DOHH2 (cell line): ENCODE measurements at regions not wholly inside any gene's neighbourhood (a gene's known extent, or its start where the extent isn't known, plus 50 kb on each side); places are given as distances from the start of the nearest gene placed in this dataset.

Experiments
- H3F3A ChIP-seq: fragments of 200-600 bp; sonication (generic), shearing (Covaris generic); 2 replicates; pipeline ENCODE4 v1.6.0; 2016; ENCODE audit warnings: antibody characterized with exemption, mild to moderate bottlenecking; ENCODE audit not compliant: control insufficient read depth, insufficient read depth
- H3K27ac ChIP-seq: fragments of 200-600 bp; sonication (generic); 2 replicates; pipeline ENCODE4 v1.5.1; 2014; ENCODE audit warnings: low read depth, mild to moderate bottlenecking, low read length, moderate library complexity
- H3K27me3 ChIP-seq: fragments of 200-600 bp; sonication (generic); 2 replicates; pipeline ENCODE4 v1.6.1; 2014; ENCODE audit warnings: mild to moderate bottlenecking, low read length, mixed read lengths; ENCODE audit not compliant: control insufficient read depth
- H3K36me3 ChIP-seq: fragments of 200-600 bp; sonication (generic); 2 replicates; pipeline ENCODE4 v1.6.1; 2014; ENCODE audit warnings: mild to moderate bottlenecking, low read length, moderate library complexity, mixed read lengths; ENCODE audit not compliant: control insufficient read depth
- H3K4me1 ChIP-seq: fragments of 200-600 bp; sonication (generic); 2 replicates; pipeline ENCODE4 v1.6.1; 2014; ENCODE audit warnings: mild to moderate bottlenecking, low read length, mixed read lengths; ENCODE audit not compliant: control insufficient read depth
- H3K4me2 ChIP-seq: fragments of 200-600 bp; sonication (generic); 2 replicates; pipeline ENCODE4 v1.6.0; 2014; ENCODE audit warnings: mild to moderate bottlenecking, low read length, moderate library complexity
- H3K4me3 ChIP-seq: fragments of 200-600 bp; sonication (generic); 2 replicates; pipeline ENCODE4 v1.5.1; 2014; ENCODE audit warnings: mild to moderate bottlenecking, low read length, mixed read lengths
- H3K79me2 ChIP-seq: fragments of 200-600 bp; sonication (generic); 2 replicates; pipeline ENCODE4 v1.6.1; 2014; ENCODE audit warnings: mild to moderate bottlenecking, low read length, mixed read lengths; ENCODE audit not compliant: control insufficient read depth
- H3K9me2 ChIP-seq: fragments of 200-600 bp; sonication (generic); replicated peaks from 2 replicates; pipeline ENCODE4 v1.6.1; 2014; ENCODE audit warnings: mild to moderate bottlenecking, low read length, mixed read lengths; ENCODE audit not compliant: control insufficient read depth
- H3K9me3 ChIP-seq: fragments of 200-600 bp; sonication (generic); 2 replicates; pipeline ENCODE4 v1.6.1; 2014; ENCODE audit warnings: antibody characterized with exemption, low read length, mixed read lengths; ENCODE audit not compliant: control insufficient read depth, insufficient read depth
- H4K20me1 ChIP-seq: fragments of 200-600 bp; sonication (generic); 2 replicates; pipeline ENCODE4 v1.6.0; 2014; ENCODE audit warnings: low read depth, mild to moderate bottlenecking, antibody characterized with exemption, low read length, moderate library complexity; ENCODE audit not compliant: control insufficient read depth, insufficient read depth
- CTCF ChIP-seq: fragments of 200-600 bp; sonication (generic); IDR thresholded peaks from one replicate; pipeline ENCODE4 v1.5.1; 2014; ENCODE audit warnings: antibody characterized with exemption, mild to moderate bottlenecking, low read depth, low read length; ENCODE audit not compliant: poor library complexity, severe bottlenecking
- EZH2phosphoT487 ChIP-seq: fragments of 200-600 bp; sonication (generic); IDR thresholded peaks from 2 replicates; pipeline ENCODE4 v1.6.1; 2017; ENCODE audit warnings: borderline replicate concordance, mild to moderate bottlenecking, antibody characterized with exemption, low read length, moderate library complexity, mixed read lengths

- Histone ChIP-seq H3K36me3 (no peaks in the 10 kb centered on the region), H4K20me1 (no peaks in the 10 kb centered on the region), H3F3A (no peaks in the 10 kb centered on the region), H3K79me2 (no peaks in the 10 kb centered on the region), H3K4me3 (no peak overlapping the region), H3K9me2 (no peaks in the 10 kb centered on the region), H3K27ac (no peak overlapping the region), H3K4me2 (no peak overlapping the region), H3K9me3 (no peaks in the 10 kb centered on the region), H3K4me1 (peaks cover 4% of the 10 kb centered on the region), H3K27me3 (no peaks in the 10 kb centered on the region)
- no peak for TF ChIP-seq EZH2phosphoT487
- TF ChIP-seq CTCF: no peak
Observed at GRCh38 chr12:123056709-123057108, 76.2 kb downstream of the ARL6IP4 start.

GRCh38 chr12:123056053-123056452 lies 75.6 kb downstream of the ARL6IP4 start:
- Histone ChIP-seq H3K27ac (no peak overlapping the region), H3K27me3 (no peaks in the 10 kb centered on the region), H3K9me3 (no peaks in the 10 kb centered on the region), H3K9me2 (no peaks in the 10 kb centered on the region), H3F3A (no peaks in the 10 kb centered on the region), H4K20me1 (no peaks in the 10 kb centered on the region), H3K4me1 (no peaks in the 10 kb centered on the region), H3K79me2 (no peaks in the 10 kb centered on the region), H3K4me3 (no peak overlapping the region), H3K36me3 (no peaks in the 10 kb centered on the region), H3K4me2 (no peak overlapping the region)
- TF ChIP-seq EZH2phosphoT487 (no peak), CTCF (no peak)

GRCh38 chr12:123055281-123055766 lies 74.8 kb downstream of the ARL6IP4 start:
- H3K27me3 ChIP-seq: no peaks in the 10 kb centered on the region
- no peak overlapping the region for H3K4me2 ChIP-seq
- H3K79me2 ChIP-seq: no peaks in the 10 kb centered on the region
- no peaks in the 10 kb centered on the region for H3K4me1 ChIP-seq
- no peak overlapping the region for H3K4me3 ChIP-seq
- no peaks in the 10 kb centered on the region for H3K9me3 ChIP-seq
- TF ChIP-seq EZH2phosphoT487: no peak
- TF ChIP-seq CTCF: no peak
- no peaks in the 10 kb centered on the region for H3K36me3 ChIP-seq
- no peaks in the 10 kb centered on the region for H3F3A ChIP-seq
- H3K27ac ChIP-seq: no peak overlapping the region
- H4K20me1 ChIP-seq: no peaks in the 10 kb centered on the region
- H3K9me2 ChIP-seq: no peaks in the 10 kb centered on the region

GRCh38 chr12:123054371-123054770 lies 73.9 kb downstream of the ARL6IP4 start:
- Histone ChIP-seq H3K9me2 (no peaks in the 10 kb centered on the region), H3K4me1 (no peaks in the 10 kb centered on the region), H3F3A (no peaks in the 10 kb centered on the region), H3K36me3 (no peaks in the 10 kb centered on the region), H3K27me3 (peaks cover 2% of the 10 kb centered on the region; the same call in 1 of the 2 replicates), H4K20me1 (no peaks in the 10 kb centered on the region), H3K4me3 (no peak overlapping the region), H3K27ac (no peak overlapping the region), H3K9me3 (no peaks in the 10 kb centered on the region), H3K79me2 (no peaks in the 10 kb centered on the region), H3K4me2 (no peak overlapping the region)
- no peak for TF ChIP-seq EZH2phosphoT487
- no peak for TF ChIP-seq CTCF
